ENCODE measurements at regions not wholly inside any gene's neighbourhood (a gene's known extent, or its start where the extent isn't known, plus 50 kb on each side); places are given as distances from the start of the nearest gene placed in this dataset.

DNA sequence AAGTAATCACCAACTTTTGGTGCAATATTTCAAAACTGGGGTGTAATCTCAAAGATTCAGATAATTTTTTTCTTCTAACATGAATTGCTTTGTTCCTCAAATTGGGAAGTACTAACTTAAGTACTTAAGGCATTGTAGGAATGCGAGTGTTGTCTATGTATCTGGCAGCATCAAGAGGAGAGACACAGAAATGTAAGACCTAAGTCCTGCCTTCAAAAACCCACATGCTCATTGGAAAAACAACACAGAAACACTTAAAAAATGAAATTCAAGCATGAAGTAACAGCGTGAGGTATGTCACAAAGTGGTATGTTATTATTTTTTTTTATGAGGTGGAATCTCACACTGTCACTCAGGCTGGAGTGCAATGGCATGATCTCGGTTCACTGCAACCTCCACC is 288.5 kb downstream of the ZEB1 start:
- no peak for TF ChIP-seq EZH2phosphoT487 (IDR thresholded peaks at IDR 0.05; ENCODE audit: borderline replicate concordance, low read length)
- TF ChIP-seq CTCF (conservative IDR thresholded peaks at IDR 0.05; ENCODE audit: low read depth, low read length), result no peak
- TF ChIP-seq EZH2 (IDR thresholded peaks at IDR 0.05; ENCODE audit: low read length, unreplicated experiment), result no peak

All from PC-3 (cell line).